Stimulated activated CD4-positive, alpha-beta T cell treated with anti-CD3 and anti-CD28 coated beads, Interleukin-4, amount 100 ng/mL, for 1 hour (primary cell): ENCODE measurements at regions not wholly inside any gene's neighbourhood (a gene's known extent, or its start where the extent isn't known, plus 50 kb on each side); places are given as distances from the start of the nearest gene placed in this dataset.

Experiments
- DNase-seq: peaks from one replicate; pipeline ENCODE4 v3.0.0-alpha.2; 2020

DNA sequence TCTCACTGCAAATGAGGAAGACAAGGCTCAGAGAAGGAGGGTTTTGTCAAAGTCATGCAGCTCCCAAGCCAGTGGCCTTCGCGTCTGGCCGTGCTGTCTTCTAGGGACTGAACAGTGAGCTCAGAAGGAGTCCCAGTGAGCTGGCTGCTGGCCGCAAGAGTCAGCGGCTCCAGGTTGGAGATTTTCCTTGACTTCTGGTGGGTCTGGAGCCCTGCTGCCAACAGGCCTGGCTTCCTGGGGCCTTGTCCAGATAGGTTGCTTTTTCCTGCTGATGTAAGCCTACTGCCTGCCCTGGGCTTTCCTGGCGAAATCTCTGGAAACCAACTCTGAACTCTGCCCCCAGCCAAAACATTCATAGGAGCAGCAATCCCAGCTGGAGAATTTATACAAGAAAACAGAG lies 272.7 kb upstream of the CADM1 start:
- DNase-seq = no peak

- no peak for DNase-seq
Observed at GRCh38 chr11:115775846-115776245, 271.6 kb upstream of the CADM1 start.

- no peak for DNase-seq
Observed at GRCh38 chr11:115774756-115775155, 270.5 kb upstream of the CADM1 start.

GRCh38 chr11:115769891-115770290 lies 265.7 kb upstream of the CADM1 start:
- DNase-seq = no peak

DNA sequence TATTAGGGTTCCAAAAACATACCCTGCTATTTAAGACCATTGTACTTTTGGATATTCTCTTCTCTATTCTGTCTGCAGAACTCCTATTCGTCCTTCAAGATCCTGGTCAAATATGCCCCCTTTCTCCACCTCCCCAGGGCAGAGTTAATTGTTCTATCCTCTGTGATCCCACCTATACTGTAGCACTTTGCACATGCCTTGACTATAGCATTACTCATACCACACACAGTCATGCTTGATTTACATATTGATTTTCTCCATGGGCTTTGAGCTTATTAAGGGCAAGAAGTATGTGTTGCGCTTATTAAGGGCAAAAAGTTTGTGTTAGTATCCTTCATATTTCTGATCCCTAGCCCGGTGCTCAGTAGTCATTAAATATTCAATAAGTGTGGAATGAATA lies 263.7 kb upstream of the CADM1 start:
- DNase-seq = no peak

DNA sequence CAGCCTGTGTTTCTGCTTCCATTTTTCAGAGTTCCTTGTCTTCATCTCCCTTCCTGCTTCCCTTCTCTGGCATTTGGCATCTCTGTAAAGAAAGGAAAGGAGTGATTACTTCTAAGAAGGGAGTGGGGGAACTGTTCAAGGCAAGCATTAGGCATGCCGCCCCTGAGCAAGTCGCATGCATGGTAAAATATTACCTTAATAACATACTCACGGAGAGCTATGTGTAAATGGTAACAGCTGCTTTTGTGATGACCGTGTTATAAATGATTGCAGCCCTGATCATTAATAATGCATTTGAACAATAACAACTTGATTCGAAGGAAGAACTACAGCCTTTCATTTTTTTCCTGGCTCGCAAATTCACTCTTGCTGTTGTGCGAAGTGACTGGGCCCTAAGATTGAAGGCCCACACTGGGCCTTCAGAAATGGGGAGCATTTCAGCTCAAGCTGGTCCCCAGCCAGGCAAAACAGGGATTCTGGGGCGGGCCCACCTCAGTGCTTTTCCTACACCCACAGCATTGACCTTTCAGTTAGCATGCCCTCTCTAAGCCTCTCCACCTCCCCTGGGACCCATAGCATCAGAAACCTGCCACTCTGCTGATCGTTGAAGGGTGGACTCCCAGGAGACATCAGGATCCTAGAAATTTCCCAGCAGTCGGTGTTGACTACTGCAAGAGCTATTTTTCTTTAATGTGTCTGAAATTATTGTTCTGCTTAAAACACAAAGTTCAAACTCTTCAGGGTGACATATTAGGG lies 263.0 kb upstream of the CADM1 start:
- DNase-seq = no peak

DNA sequence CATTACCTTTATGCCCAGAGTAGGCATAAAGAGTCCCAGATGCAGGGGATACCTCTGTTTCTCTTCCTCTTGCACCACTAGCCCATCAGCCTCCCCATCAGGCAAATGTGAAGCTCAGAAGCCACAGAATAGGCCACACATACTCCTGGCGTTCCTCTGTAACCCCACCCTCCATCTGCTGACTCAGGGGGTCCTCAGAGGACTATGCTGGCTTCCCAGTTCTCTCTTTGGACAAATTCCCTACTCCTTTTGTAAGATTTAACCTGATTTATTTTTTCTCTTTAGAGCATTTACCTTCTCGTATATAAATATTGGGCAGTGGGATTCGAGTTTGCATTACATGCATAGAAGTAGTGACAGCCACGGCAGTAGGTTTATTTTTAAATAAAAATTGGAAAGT lies 262.3 kb upstream of the CADM1 start:
- no peak for DNase-seq

DNA sequence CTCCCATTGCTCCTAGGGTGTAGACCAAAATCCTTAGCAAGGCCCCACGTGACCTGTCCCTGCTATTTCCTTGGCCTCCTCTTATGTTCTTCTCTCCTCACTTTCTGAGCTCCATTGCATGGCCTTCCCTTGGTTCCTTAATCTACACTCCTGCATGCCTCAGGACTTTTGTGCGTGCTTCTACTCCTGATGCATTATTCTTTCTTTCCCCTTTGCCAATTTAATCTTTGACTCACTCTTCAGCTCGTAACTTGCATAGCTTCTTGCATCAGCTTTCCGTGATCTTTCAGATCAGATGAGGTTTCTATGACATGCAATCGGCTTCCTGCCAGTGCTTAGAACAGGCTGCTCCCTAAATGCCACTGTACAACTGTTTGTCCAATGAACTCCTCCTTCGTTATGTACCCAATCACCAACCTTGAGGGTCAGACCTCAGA lies 261.6 kb upstream of the CADM1 start:
- DNase-seq = no peak

GRCh38 chr11:115764176-115764575 lies 260.0 kb upstream of the CADM1 start:
- DNase-seq = no peak

- no peak for DNase-seq
Observed at GRCh38 chr11:115761817-115762216, 257.6 kb upstream of the CADM1 start.

DNA sequence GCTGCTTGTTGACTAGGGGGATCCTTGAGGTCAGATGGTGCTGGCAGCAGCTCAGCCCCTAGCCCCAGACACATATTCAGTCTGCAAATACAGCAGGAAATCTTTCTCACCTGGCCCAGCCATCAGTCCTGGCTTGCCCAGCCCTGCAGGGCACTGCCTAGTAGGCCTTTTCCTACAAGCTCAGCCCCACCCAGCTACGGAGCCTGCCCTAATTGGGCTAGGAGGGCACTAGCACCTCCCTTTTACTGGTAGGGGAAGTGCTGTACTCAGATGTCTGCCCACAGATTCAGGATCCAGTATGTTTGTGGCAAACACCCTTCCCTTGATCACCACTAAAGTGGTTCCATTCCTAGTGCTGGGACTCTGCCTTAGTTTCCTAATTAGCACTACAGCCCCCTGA lies 257.1 kb upstream of the CADM1 start:
- no peak for DNase-seq

DNA sequence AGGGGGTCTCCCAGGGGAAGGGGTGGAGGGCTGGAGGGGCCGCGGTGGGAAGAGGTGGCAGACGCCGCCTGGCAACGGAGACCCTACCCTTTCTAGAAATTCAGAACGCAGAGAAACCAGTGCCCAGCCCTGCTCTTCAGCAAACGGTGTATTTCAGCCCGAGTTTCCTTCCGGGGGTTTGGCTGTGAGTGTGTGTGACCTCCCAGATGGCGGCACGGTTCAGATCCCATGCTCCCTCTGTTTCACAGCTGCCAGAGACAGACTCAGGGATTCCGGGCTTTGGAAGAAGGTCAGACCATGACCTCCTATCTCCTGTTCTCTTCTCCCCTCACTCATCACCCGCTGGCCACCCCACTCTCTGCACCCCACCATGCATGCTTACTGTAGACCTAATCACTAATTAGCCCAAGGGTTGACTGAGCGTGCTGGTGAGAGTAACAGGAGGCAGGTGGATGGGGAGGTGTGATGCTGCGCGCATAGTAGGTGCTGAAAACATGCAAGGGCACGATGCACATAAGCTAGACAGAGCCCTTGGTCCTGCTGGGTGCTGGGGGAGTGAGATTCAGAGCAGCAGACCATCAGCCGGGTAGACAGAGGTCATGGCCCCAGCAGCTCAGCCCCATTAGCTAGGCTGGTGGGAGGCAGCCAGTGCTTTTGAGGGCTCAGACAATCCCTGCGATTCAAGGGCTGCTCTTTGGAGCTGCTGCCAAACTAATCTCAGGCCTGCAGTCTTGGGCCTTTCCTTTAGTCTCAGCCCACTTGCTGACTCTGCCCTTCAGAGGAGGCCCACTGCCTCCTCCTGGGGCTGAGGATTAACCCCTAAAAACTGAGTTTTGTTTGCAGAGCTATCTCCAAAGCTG lies 256.5 kb upstream of the CADM1 start:
- no peak for DNase-seq

DNA sequence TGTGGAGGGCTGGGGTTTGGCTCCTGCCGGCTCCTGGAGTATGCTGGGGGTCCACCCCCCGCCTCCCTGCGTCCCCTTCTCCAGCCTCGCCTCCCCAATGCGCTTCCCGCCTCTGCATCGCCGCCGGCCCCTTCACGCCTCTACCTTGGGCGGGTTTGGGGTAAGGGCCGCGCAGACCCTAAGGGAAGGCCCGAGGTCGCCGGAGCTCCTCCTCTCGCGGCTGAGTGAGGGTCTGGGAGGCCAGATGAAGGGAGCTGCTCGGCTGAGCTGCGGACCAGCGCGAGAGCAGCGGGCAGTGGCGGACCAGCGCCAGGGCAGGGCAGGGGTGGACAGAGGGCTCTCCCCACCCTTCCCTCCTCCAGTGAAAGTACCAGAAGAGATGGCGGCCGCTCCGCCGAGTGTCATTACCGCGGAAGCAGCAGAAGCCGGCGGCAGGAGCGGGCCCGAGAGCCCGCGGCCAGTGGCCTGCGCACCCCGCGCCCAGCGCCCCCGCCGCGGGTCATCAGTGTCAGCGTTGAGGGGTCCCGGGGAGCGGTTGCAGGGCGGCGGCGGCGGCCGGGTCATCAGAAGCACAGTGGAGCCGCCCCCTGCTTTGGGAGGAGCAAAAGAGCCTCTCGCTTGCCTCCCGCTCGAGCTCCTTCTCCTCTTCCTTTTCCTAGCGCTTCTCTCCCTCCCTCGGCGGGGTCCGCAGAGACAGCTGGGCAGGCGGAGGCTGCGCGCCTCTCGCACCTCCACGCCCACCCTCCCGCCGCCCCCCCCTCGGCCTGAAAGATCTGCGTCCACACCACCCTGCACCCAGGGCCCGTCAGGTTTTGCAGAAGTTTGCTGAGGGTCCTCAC lies 255.6 kb upstream of the CADM1 start:
- no peak for DNase-seq

- no peak for DNase-seq
Observed at GRCh38 chr11:115758011-115758410, 253.8 kb upstream of the CADM1 start.

GRCh38 chr11:115751243-115752015 lies 247.2 kb upstream of the CADM1 start:
- DNase-seq = no peak

DNA sequence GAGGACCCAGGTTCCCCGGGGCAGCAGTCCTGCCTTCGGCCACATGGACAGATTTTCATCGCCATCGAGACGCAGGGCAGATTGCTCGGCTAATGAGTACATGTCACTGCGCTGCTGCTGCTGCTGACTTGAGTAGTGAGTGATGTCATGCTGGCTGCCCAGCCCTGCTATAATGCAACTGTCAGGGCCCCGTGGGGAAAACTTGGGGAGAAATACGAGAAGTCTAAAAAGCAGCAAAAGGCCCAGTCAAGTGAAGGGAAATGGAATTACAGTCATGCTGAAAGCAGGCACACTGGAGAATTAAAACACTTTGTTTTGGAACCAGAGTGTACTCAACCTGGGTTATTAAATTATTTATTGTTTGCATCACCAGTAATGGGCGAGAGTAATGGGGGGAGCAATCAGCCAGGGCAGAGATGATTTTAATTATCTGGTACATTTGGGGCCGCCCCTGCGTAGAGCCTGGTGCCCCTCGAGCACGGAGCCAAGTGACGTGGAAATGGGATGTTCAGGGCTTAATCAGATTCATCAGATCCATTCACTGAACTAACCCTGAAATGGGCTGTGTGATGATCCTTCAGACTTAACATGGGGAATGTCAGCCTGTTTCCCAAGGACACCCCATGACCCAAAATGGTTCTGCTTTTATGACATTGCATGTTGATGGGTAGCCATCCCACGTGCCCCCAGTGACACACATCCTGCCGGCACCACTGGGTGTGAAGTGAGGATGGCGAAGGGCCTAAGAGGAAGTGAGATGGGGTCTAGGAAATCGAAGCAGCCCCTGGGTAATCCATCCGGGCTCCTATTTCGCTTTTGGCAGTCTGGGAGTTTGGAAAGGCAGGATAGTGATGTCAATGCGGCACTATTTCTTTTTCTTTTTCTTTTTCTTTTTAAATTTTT lies 241.6 kb upstream of the CADM1 start:
- no peak for DNase-seq

DNA sequence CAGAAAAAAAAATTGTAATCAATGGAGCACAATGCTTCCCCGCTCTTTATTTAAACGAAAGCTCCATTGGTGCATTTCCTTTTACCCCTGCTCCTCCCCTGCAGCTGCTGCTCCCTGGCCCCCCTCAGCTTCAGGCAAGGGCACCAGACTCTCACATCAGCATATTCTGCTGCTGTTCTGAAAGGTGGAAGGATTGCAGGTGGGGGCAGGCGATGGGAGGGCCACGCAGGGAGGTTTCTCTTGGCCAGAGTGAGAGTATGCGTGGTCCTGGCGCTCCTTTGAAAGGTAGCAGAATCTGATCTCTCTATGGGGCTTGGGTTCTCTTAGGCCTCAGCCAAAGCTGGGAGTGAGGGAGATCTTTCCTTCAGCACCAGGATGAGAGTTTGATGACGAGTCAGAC lies 240.9 kb upstream of the CADM1 start:
- no peak for DNase-seq

GRCh38 chr11:115743719-115744118 lies 239.5 kb upstream of the CADM1 start:
- DNase-seq = no peak

GRCh38 chr11:115741376-115742107 lies 237.3 kb upstream of the CADM1 start:
- DNase-seq = no peak

DNA sequence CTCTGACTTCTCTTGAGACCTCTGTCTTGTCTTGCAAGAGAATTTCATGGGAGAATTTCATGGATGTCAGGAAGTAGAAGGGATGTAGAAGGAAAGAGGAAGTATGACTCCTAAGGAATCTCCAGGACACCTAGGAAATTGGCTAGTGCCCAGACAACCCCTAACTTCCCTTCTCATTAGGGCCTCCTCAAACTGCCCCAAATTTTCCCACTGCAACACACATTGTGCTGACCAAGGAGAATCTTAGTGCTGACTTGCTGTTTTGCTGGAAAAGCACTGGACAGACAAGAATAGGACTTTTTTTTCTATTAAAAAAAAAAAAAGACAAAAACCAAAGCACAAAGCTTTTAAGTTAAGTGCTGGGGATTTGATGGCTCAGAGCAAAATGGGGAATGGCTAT lies 236.1 kb upstream of the CADM1 start:
- DNase-seq = no peak

- no peak for DNase-seq
Observed at GRCh38 chr11:115739878-115740277, 235.7 kb upstream of the CADM1 start.
